ENCODE measurements at regions not wholly inside any gene's neighbourhood (a gene's known extent, or its start where the extent isn't known, plus 50 kb on each side); places are given as distances from the start of the nearest gene placed in this dataset.

- no peak for DNase-seq (ENCODE audit: low read depth)
These were observed 52.7 kb upstream of the ALK start for GRCh38 chr2:29974086-29974485.

DNA sequence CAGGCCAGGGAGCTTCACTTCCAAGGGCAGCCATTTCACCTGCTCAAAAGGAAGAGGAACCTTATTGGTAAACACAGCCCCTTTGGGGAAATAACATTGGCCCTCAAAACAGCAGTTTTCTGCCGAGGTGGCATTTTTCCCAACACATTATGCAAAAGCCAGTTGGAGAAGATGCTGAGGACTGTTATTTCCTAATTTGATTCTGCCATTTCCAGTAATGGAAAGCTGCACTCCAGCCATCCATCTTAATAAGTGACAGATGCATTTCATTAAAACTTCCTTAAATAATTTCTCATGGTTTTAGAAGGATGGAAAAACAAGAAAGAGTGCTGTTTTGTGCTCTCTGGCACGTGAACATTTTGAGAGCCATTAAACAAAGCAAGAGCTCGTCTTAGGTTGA lies 55.9 kb upstream of the ALK start:
- no peak for DNase-seq (ENCODE audit: low read depth)

DNA sequence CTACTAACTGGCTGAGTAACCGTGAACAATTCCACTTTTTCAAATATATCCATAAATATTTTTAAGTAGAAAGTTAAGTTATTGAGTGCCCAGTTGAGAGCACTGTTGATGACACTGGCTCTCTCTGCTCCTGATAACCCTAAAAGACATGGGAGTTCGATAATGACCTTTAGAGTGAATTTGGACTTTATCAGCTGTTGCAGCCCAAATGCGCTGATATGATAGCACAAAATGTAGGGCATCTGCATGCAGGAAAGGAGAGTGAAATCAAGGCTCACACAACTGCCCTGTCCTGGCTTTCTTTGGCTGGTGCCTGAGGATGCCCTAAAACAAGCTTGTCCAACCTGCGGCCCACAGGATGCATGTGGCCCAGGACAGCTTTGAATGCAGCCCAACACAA lies 60.0 kb upstream of the ALK start:
- DNase-seq (ENCODE audit: low read depth), result no peak

GRCh38 chr2:29983308-29983707 lies 61.9 kb upstream of the ALK start:
- no peak for DNase-seq (ENCODE audit: low read depth)

GRCh38 chr2:29987146-29987545 lies 65.8 kb upstream of the ALK start:
- no peak for DNase-seq (ENCODE audit: low read depth)

DNA sequence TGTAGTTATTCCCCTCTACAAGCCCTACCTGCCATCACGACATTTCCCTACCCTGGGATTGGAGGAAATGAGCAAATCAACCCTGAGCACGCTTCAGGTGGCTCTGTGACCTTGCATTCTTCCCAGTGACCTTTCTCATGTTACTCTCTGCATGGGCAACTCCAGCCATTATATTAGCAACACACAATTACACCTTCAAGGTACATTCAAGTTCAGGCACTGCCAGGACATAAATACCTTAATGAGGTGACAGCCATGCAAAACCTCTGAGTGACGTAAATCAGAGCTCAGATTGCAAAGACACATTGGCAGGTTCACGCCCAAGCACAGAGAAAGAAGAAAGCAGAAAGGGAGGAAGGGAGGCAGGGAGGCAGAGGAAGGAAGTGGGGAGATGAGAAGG lies 68.7 kb upstream of the ALK start:
- no peak for DNase-seq (ENCODE audit: low read depth)

DNA sequence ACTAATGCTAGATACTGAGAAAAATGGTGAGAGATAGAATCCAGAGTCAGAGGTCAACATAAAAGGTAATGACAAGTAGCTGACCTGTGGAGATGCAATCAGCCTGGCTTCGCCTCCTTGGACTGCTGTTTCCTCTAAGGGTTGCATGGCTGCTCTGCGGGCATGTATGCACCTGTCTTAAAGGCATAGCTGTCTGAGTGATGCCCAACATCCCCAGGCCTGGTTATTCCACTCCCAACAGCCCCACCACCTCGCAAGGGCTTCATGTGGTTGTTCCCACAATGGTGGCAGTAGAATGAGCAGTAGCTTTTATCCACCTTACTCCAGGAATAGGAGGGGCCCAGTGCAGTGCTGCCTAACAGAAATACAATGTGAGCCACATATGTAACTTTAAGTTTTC lies 69.7 kb upstream of the ALK start:
- DNase-seq (ENCODE audit: low read depth), result no peak

DNA sequence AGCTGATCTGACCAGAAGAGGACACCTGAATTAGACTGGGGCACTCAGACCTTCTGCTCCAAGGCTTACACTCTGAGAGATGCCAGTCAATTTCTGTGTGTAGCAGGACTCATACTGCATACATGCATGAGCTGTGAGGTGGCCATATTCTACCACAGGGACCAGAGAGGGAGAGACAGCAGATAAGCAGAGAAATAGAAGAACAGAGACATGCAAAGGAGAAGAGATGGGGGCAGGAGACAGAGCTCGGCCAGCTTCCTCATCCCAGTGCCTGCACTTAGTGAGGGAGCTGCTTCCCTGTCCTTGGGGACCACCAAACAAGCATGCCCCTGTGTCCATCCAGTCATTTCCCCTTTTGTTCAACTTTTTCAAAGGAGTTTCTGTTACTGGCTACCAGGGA lies 73.9 kb upstream of the ALK start:
- no peak for DNase-seq (ENCODE audit: low read depth)

DNA sequence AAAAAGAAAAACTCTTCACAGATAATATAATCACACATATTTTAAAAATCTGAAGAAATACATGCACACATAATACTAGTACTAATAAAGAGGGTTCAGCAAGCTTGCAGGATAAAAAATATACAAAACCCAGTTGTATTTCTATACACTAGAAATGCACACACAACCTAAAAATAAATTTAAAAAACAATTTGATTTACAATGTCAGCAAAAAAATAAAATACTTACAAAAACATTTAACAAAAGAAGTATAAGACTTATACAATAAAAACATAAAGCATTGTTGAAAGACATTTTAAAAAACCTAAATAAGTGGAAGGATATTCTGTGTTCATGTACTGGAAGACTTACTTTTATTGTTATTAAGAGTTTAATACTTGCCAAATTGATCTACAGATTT lies 81.7 kb upstream of the ALK start:
- DNase-seq (ENCODE audit: low read depth), result no peak

DNA sequence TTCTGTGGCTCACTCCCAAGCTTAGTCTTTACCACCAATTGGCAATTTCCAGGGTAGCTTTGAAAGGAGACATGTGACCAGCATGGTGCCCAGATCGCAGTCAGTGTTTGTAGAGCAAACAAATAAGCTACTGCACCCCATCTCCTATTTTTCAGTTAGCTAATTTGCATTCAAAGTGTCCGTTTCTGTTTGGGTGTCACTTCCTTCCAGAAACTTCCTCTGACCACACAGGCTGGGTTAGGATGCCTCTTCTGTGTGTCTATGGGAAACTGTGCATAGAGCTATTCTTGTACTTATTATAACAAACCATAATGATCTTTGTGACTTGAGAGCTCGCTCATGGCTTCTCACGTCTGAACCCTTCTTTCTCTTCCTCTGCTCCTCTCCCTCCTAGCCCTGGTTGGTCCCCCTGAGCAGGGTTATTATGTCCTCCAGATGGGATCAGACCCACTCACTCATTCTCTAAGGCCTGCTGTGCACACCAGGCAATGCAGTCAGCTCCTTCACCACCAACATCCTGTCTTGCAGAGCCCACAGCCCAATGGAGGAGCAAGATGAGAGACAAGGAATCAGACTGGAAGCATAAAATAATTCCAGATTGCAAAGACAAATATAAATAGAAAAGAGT lies 101.2 kb upstream of the ALK start:
- DNase-seq (ENCODE audit: low read depth), result no peak

GRCh38 chr2:30024281-30024680 lies 102.9 kb upstream of the ALK start:
- no peak for DNase-seq (ENCODE audit: low read depth)

DNA sequence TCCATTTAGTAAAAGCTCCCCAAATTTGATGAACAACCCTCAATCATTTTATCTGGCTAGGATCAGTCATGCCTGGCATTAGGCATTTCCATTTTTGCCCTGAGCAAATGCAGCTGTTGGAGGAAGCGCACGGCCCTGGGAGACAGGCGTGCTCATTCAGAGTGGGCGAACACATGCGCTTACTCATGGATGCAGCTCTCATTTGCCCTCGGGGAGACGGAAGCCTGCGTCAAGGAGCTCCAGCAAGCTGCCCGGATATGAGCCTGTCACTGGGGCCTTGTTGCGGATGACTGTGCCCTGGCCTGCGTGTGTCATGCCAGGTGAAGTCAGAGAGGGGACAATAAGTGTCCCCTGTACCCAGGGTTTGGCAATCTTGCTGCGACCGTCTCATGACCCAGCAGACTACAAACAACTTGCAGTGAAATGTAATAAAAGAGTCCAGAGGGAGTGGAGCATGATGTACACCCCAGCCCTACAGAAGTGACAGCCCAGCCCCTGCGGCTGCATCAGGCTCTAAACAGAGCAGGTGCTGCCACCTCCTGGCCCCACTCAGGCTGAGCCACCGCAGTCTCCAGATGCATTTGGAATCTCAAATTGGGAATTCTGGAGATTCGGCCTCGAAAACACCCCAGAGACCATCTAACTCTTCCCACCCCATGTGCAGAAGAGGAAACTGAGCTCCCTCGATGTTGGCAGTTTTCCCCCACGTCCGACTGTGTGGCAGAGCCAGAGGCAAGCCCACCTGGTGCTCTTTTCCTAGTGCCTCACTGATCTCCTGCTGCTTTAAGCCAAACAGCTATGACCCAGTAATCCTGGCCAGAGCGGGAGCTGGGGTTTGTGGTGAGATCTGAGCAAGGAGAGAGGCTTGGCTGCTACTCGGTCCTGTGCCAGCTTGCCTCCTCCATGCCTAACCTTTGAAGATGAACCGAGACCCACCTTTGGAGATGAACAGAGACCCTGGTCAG lies 105.0 kb upstream of the ALK start:
- peak; percentile 11 for DNase-seq (ENCODE audit: low read depth)

GRCh38 chr2:30029804-30030203 lies 108.4 kb upstream of the ALK start:
- DNase-seq (ENCODE audit: low read depth), result no peak

DNA sequence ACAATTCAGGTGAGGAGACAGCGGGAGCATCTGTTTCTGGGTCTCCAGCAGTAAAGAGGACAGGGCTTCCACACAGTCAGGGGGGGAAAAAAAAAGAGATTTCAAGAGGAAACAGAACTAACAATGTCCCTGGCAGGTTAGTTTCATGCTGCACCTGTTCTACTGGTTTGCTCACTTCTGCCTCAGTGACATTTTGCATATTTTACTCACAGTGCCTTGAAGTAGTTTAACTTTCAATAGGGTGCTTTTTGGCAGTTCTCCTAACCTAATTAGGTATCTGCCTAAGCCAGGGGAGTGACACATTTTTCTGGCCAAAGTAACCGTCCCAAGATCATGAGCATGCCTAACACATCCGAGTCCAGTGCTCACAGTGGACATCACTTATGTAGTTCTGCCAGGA lies 109.0 kb upstream of the ALK start:
- DNase-seq (ENCODE audit: low read depth), result no peak

DNA sequence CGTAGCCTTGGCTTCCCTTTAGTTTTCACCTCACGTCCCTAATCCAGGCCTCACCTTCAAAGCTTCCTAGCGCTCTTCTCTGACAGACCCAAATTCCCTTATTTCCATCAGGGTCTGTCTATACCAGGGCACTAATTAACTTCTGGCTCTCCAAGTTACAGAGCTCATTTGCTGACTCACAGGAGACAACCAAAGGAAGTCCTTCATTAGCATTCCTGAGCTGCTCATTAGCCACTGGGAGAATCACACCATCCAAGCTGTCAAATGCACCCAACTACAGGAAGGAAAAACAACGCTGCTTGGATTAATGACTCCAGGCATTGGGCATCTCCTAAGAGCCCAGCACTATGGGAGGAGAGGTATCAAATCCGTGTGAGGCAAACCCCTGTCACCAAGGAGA lies 109.8 kb upstream of the ALK start:
- no peak for DNase-seq (ENCODE audit: low read depth)

DNA sequence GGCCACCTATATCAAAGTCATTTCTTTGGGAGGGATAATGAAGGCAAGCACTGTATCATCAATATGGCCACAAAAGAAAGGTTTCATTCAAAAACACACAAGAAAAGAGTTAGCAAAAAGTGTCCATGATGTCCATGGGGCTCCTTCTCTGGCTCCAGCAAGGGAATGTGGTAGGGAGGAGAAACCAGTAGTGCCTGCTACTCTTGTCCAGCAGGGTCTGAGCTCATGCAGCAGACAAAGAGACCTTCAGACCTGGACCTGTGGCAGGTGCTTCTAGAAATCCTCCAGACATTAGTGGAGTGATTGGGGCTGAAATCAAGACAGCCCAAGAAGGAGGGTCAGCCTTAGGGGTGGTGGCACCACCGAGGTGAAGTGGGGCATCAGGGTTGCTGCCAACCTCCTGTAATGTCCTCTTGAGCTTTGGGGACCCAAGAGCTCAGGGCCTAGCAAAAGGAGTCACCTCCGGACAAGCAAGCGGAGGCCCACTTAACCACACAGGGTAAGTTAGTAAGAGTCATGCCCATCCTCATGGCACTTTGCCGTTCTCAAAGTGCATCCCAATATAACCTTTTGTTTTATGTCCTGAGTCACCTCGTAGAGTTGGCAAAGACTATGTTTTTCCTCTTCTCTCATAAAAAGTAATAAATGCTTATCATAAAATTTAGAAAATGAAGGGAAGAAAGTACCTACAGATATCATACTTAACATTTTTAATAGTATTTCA lies 112.6 kb upstream of the YPEL5 start:
- no peak for DNase-seq (ENCODE audit: low read depth)

DNA sequence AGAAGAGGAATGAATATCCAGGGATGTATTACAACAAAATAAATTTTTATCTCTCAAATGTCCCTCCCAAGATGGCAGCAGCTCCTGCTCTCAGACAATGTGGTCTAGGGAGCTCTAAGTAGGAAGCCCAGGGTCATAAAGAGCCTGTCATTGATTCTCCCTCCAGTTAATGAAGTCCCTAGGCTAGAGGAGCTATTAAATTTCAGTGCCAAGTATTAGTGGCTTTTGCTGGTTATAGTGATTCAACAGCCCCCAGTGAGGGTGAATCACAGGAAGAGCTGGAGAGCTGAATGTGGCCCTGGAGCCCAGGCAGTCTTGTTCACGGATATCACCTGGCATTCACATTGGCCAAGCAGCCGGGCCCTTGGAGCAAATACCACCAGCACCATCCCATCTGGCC lies 109.8 kb upstream of the YPEL5 start:
- DNase-seq (ENCODE audit: low read depth), result no peak

DNA sequence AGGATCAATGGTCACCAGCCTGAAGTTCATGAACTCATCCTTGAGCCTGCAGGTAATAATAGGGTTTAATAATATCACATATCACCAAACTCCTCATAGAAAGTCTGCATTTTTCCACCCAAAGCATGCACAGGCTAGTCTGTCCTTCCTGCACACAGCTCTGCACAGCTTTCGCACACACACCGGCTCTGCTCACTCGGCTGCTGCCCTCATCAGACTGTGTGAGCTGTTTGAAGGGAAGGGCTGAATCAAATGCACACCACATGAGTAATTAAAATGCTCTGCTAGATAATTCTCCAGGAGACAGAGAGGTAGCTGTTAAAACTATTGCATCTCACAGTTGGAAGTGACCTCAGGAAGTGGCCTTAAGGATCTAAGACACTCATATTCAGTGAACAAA lies 108.4 kb upstream of the YPEL5 start:
- DNase-seq (ENCODE audit: low read depth), result no peak

GRCh38 chr2:30039101-30039500 lies 107.7 kb upstream of the YPEL5 start:
- DNase-seq (ENCODE audit: low read depth), result no peak

DNA sequence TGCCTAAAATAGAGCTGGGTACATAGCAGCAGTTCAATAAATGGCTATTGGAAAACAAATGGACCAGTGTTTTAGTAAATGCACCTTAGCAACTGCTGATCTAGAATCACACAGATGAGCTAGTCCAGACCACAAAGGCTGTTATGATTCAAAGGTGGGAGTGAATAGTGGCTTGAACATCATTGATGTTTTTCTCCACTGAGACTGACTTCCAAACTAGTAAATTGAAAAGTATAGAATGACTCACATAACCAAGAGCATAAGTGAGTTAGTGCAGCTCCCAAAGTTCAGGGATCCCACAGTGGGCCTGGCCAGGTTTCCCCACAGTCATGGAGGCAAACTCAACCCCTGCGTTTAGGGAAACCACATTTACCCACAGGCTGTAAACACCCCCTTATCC lies 106.7 kb upstream of the YPEL5 start:
- no peak for DNase-seq (ENCODE audit: low read depth)

DNA sequence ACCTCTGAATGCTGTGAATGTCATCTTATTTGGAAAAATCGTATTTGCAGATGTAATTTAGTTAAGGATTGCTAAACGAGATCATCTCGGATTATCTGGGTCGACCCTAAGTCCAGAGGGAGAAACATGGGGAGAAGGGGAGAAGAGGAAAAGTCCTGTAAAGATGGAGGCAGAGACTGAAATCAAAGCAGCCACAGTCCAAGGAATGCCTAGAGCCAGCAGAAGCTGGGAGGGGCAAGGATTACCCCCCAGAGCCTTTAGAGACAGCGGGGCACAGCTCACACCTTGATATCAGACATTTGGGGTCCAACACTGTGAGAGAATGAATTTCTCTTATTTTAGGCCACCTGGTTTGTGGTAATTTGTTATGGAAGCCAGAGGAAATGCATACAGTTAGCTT lies 104.9 kb upstream of the YPEL5 start:
- DNase-seq (ENCODE audit: low read depth), result no peak

DNA sequence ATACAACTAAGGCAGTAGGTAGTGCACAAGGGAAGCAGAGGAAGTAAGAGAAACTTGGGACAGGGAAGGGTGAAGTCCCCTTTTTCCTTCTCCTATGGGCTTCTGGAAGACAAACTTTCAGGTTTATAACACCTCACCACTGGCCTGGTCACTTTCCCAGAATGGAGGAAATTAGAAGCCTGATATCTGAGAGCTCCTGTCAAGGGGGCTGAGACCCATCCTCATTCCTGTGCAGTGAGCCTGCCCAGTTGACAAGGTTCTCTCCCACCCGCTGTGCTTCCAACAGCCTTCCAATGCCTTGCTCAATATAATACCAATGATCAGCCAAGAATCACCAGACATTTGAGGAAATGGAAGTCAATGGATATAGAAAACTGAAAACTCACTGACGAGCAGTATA lies 100.4 kb upstream of the YPEL5 start:
- DNase-seq (ENCODE audit: low read depth), result no peak

DNA sequence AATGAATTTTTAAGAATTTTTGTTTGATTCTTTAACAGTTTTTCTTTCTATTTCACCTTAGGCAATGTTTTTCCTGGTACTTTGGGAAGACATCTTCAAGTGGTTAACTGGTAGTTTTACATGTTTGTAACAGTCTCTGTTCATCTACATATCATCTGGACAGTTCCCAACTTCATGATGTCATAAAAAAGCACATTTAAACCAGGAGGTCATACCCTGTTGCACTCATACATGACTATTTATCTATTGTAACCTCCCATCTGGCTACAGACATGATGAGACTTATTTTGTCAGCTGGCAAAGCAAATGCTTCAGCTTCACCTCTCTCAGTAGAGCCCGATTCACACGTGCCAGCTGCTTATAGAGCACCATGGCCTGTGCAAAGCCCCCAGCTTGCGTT lies 99.8 kb upstream of the YPEL5 start:
- no peak for DNase-seq (ENCODE audit: low read depth)

Measured in stromal cell of bone marrow (primary cell).